HG02885 (cell line): ENCODE measurements at regions not wholly inside any gene's neighbourhood (a gene's known extent, or its start where the extent isn't known, plus 50 kb on each side); places are given as distances from the start of the nearest gene placed in this dataset.
"Not testable (repeated sequence)": the region's sequence is repeated elsewhere in the genome, so short reads cannot be mapped to it uniquely, and the experiment has no call there.

Experiments
- ATAC-seq: cut with Tn5 transposase; IDR thresholded peaks from one replicate; pipeline ENCODE4 v1.9.1; 2021; ENCODE audit warnings: mild to moderate bottlenecking; ENCODE audit not compliant: unreplicated experiment, poor library complexity

DNA sequence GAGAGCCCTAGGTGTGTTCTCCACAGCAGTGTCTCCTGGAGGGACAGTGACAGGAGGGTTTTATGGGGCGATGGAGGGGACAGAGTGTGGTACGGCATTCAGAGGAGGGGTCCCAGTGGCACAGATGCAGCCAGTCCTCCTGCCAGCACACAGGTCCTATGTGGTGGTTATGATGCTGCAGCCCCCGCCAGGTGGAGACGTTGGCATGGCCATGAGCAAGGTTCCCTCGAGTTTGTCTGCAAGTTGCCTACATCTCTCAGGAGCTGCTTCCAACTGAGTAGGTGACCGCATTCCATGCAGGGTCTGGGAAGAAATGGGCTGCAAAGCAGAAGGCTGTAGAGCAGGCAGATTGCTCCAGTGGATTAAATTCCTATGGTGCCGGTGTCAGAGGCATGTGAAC is 646.0 kb downstream of the TBC1D22A start:
- ATAC-seq = no peak

GRCh38 chr22:47407461-47408025 is 645.1 kb downstream of the TBC1D22A start:
- no peak for ATAC-seq

- no peak for ATAC-seq
Measured at GRCh38 chr22:47406896-47407295, 644.4 kb downstream of the TBC1D22A start.

GRCh38 chr22:47406180-47406834 is 643.9 kb downstream of the TBC1D22A start:
- no peak for ATAC-seq

- ATAC-seq = not testable (repeated sequence)
Measured at GRCh38 chr22:47405222-47405621, 642.8 kb downstream of the TBC1D22A start.

DNA sequence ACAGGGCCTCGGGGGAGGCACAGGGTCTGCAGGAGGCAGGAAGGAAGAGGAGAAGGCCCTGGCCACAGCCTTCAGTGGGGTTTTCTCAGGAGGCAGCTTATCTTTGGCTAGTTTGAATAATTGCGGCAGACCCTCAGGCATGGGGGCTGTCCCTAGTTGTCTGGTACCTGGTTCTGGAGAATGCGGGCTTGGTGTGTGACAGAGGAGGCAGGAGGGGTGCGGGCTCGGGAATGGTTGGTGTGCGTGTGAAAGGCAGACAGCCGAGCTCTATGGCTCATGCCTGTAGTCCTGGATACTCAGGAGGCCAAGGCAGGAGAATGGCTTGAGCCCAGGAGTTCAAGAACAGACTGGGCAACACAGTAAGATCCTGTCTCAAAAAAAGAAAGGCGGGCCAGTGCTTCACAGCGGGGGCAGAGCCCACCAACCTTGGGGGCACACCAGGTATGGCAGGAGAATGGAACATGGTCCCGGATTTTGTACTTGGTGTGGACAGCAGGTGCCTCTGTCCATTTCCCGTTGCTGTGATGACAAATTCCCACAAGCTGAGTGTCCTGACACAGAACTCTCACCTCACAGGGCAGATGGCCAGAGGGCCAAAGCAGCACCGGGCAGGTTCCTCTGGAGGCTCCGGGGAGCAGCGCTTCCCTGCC is 640.6 kb downstream of the TBC1D22A start:
- ATAC-seq = no peak

DNA sequence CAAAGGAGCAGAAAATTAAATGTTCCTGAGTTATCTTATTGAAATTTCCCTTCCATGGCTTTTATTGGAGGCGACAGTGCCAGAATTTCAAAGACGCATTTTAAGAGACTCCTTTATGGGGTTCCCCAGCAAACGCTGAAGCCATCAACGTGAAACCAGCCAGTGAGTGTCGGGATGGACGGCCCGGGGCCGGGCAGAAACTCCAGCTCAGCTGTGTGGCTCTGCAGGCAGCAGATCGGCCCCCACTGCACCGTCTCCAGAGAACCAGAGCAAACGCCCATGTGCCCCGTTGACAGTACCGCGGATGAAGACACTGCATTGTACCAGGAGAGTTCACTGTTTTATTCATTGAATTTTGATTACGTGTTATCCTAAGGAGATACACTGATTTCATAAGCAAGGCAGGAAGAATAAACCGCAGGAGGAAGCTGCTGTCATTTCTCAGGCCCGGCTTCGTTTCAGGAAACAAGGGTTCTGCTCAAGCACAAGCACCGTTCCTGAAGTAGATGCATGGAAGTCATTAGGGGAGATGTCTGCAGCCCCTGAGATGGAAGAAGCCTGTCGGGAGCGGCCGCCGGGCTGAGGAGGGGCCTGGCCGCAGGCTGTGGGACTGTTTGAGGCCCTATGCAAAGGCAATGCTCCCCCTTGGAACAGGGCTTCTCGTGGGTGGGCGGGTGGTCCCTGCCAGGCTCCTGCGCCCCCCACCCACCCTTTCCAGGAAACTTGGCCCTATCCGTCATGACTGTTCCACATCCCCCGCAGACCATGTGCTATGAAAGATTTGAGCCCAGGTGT is 639.7 kb downstream of the TBC1D22A start:
- no peak for ATAC-seq

DNA sequence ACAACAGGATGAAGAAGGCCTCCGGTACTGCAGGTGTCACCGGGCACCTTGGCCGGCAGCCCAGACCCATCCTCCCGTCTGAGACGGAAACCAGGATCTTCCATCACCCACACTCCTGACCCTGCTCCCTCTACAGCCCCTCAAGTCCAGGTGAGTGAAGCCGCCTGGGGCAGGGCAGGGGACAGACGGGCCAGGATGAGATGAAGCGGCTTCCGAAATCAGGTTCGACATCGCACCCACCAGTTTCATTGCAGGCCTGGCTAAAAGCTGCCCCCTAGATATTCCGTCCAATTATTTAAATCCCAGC is 639.1 kb downstream of the TBC1D22A start:
- no peak for ATAC-seq

DNA sequence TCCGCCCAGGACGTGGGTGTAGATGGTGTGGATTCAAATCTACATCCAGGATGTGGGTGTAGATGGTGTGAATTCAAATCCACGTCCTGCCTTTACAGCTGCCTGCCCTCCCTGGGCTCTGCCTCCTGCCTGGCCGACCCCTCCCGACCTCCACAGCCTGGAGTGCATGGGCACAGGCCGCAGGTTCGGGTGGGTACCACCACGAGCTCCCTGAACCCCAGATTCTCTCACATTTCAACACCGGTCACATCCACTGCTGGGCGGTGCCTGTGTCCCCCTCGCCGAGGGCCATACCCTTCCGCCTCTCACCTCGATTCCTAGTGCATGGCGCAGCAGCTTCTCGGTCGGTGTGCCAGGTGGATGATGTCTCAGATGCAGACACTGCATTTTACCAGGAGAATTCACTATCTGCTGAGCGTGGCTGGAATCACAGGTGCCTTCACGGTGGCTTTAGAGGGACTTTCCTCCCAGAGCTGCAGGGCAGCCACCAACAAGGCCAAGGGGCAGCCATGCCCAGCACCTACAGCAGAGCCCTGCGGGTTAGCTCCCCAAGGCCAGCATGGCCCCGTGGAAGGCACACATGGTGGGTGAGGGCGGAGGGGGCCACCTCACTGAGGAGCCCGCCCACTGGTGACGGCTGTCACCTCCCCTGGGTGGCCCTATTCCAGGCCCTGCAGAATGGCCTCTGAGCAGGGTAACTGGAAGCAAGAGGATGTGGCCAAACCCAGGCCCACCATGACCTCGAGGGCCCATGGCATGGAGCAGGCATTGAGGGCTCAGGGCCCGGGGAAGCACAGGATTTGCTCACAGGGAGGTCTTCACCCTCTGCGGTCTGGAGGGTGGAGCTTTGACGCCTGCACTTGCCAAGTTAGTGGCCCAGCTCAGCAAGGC is 638.5 kb downstream of the TBC1D22A start:
- no peak for ATAC-seq

- not testable (repeated sequence) for ATAC-seq
Measured at GRCh38 chr22:47400131-47400530, 637.7 kb downstream of the TBC1D22A start.

DNA sequence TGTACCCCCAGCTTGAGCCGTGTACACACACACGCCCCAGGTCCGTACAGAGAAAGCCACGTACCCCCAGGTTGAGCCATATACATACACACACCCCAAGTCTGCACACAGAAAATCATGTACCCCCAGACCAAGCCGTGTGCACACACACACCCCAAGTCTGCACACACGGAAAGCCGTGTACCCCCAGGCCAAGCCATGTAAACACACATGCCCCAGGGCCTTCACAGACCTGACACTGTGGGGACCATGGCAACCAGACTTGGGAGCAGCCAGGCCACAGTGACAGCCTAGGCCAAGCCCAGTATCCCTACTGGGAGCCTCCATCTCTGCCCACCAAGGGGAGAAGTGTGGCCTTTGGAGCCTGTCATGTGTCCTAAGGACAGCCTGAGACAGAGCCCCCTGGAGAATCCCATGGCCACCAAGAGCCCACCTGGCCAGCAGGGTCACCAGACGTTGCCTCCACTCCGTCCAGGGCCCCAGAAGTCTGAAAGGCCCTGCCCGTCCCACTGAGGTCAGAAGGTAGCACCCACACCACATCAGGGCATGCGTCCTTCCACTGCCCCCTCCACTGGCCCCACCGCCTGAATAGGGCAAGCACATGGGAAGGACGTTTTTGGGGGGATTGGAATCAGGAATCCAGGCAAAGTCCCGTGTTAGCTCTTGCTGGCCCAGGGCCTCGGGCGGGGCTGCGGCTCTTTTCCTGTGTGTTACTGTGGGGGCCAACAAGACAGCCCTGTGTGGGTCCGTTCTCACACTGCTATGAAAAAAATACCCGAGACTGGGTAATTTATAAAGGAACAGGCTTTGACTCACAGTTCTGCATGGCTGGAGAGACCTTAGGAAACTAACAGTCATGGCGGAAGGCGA is 636.7 kb downstream of the TBC1D22A start:
- no peak for ATAC-seq

DNA sequence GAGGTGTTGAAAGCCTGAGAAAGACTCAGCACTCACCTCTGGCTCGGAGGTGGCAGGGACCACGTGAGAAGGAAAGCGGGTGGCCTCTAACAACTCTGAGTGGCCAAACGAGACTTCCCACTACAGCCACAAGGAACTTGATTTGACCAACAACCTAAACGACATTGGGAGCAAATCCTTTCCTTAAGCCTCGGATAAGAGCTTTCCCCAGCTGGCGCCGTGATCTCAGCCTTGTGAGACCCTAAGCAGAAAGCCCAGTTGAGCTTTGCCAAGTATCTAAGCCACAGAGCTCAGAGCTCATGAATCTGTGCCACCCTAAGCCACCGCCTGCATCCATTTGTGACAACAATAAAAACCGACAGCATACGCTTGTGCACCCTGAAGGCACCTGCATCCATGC is 636.0 kb downstream of the TBC1D22A start:
- no peak for ATAC-seq

GRCh38 chr22:47397673-47398072 is 635.2 kb downstream of the TBC1D22A start:
- ATAC-seq = no peak

DNA sequence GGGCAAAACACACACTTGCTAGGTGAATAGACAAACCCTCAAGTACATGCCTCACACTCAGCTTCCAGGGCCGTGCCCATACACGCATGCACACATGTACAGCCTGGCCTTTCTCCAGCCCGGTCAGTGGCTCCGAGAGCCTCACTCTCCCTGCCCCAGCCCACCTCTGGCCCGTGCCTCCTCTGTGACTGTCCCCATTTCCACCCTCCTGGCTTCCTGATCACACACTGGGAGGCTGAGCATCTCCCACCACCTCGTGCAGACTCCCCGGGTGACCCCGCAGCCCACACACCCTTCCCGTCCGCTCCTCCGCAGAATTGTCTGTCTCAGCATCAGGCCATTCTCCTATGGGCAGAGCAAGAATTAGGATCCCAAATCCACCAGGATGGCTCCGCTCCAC is 634.1 kb downstream of the TBC1D22A start:
- no peak for ATAC-seq

GRCh38 chr22:47396105-47396504 is 633.7 kb downstream of the TBC1D22A start:
- no peak for ATAC-seq

DNA sequence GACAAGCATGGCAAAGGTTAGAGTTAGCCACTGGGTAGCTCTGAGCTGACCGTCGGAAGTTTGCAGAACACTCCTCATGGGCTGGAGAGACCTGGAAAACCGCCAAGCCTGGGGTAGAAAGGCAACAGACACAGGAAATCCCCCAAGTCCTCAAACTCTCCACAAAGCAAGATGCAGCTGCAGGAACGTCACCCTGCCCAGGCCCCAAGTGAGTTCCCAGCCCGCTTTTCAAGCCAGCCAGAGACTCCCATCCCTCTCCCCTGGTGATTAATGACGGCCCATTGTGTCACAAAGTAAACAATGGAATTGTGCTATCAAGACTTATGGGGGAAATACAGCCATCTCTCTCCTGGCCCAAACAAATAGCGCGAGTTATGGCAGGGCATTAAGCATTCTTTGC is 633.0 kb downstream of the TBC1D22A start:
- ATAC-seq = no peak

GRCh38 chr22:47394504-47395440 is 632.3 kb downstream of the TBC1D22A start:
- no peak for ATAC-seq

DNA sequence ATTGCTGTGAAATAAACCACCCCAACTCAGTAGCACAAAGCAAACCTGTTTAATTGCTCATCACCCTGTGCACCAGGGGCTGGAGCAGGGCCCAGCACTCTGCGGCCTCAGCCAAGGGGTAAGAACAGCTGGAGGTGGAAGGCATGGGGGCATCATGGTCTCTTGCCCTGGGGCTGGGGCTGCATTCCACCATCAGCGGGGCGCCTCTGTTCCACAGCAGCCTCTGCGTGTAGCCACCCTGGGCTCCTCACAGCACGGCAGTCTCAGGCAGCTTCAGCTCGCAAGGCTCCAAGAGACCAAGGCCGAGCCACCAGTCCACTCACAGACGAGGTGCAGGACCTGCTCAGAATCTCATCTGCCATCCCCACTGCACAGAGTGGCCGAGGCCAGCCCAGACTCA is 630.7 kb downstream of the TBC1D22A start:
- no peak for ATAC-seq
